Left renal pelvis (tissue), 4 donors: ENCODE measurements at regions not wholly inside any gene's neighbourhood (a gene's known extent, or its start where the extent isn't known, plus 50 kb on each side); places are given as distances from the start of the nearest gene placed in this dataset.
"Not testable (repeated sequence)": the region's sequence is repeated elsewhere in the genome, so short reads cannot be mapped to it uniquely, and the experiment has no call there.

ENCODE experiments used
- DNase-seq, 4 donors: peaks; one replicate each; pipeline ENCODE4 v3.0.0-alpha.2; 2013; ENCODE audit warnings: low read depth in 4 of 4, low spot score in 3 of 4

DNA sequence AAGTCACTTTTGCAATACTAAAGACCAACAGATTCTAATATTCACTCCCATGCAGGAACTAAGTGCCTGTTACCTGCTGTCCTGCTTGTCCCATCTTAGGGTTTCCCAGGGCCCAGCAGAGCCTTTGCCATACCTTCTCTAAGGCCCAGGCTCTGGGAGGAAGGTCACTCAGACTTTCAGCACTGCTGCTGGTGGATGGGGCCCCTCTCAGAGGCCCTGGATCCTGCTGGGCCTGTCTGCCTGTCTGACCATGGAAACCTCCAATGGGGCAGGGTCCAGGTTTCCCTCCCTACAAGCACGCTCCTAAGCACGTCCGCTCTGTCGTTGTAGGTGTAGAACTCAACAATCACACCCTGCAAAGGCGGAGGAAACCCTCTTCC, 75.1 kb downstream of the RRM2 start:
- no peak for DNase-seq

DNA sequence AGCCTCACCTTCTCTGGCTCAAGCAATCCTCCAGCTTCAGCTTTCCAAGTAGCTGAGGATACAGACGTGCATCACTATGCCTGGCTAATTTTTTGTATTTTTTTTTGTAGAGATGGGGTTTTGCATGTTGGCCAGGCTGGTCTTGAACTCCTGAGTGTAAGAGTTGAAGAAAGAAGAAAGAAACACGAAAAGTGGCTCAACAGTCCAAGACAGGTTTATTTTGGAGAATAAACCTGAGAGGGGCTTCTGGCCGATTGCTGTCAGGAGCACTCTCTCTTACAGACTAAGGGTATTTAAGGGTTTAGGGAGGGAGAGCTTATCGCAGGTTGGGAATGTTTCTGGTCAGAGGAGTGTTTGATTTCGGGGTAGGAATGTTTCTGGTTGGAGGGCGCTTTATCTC, 75.9 kb downstream of the RRM2 start:
- DNase-seq = not testable (repeated sequence)

DNA sequence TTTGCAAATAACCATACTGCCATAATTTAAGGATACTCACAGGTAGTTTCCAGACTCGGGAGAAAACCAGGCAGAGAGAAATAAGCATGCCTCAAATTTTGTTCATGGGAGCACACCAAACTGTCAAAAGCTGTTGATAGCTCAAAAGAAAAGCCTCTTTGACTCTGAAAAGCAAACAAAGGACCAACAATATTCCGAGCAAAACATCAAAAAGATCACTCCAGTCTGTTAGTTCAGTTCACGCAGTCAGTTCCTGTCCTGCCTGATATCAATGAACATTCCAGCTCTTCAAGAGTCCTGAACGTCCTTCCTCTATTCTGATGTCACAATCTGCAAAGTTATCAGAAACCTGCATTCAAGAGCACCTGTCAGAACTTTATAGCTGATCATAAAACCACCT, 78.7 kb downstream of the RRM2 start:
- DNase-seq = no peak

DNA sequence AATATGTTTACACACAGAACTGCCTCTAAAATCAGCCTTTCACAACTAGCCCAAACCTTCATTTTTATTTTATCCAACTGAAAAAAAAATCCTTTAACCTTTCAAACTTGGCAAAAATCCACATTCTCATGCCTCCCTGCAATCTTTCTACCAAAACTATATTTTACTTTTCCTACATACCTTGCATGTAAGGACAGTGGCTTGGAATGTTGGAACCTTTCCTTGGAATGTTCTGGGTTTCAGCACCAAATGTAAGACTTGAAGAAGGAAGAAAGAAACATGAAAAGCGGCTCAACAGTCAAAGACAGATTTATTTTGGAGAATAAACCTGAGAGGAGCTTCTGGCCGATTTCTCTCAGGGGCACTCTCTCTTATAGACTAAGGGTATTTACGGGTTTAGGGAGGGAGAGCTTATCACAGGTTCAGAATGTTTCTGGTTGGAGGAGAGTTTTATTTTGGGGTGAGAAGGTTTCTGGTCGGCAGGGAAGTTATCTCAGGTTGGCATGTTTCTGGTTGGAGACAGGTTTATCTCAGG, 79.7 kb downstream of the RRM2 start:
- no peak for DNase-seq

DNA sequence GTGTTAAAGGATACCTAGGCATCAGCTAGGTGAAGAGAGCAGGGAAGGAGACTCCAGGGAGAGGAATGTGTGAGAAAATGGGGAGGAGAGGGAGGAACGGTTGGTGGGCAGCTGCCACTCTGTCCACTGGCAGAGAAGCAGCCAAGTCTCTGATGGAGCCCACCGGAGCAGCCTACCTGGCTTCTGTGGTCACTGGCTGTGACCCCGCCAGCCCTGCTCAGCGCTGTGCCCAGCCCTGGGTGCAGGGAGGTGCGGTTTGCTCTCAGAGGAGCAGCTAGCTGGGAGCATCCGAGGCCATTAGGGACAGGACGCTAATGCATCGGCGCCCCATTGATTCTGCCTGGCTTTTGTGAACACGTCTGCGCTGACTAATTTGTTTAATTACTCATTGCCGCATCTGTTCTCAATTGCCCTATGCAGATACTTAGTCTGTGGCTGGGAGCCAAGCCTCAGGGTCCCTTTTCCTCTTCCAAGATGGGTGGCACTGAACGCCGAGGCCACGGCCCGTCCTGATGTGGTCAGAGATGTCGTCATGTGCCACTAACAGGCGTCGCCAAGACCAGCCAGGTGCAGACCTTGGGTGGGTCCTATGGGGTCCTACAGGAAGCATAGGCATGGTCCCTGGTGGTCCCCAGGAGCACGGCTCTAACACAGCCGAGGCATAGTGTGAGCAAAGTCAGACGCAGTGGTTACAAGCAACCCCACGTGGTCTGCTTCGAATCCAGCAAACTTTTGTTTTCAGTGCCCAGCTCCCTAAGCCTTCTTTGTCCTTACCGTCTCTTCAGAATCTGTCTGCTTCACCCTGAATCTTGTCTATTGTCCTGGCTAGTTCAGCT, 82.0 kb downstream of the RRM2 start:
- DNase-seq = no peak

DNA sequence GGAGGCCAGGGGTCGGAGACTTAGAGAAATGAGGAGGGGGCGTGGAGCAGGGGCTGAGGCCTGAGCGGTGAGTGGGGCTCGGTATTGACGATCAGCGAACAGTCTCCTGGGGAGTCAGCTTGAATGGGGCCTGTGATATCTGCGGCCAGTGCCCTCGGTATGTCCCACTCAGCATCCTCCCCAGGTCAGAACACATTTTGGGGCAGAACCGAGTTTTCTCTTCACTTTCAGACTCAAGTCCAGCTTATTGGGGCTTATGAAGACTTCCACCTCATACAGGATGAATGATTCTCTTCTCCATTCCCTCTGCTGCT, 82.6 kb downstream of the RRM2 start:
- no peak for DNase-seq

DNA sequence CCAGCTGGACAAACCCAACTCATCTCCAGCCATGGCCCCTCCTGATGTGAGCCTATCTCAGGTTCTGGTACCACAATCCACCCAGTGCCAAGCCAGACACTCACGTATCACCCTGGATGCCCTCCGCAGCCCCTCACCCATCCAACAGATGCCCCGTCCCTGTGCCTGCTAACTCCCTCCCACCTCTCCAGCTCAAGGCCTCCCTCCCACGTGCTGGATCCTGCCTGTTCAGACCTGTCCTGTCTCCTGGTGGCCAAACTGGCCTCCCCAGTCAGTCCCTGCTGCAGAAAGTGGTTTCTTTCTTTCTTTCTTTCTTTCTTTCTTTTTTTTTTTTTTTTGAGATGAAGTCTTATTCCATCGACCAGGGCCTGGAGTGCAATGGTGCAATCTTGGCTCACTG, 86.2 kb downstream of the RRM2 start:
- no peak for DNase-seq

DNA sequence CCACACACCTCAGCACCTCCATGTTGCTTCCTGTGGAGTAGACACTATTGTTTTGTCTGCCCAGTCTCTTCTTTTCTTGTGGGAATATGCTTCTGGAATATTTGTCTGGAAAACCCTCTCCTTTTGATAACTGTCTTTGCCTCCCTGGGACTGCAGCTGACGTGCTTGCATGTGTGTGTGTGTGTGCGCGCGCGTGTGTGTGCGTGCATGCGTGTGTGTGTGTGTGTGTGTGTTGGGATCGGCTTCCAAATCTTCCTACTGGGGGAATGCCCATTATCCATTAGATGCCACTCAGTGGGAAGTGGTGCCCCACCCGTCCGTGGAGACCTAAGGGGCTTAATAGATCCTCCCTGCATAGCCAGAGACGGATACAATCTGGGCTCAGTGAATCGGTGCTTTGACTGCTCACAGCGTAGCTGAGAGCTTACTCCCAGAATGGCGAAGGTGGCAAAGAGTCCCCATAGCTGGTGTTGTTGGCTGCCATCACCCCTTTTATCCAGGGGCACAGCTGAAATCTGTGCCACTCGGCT, 86.9 kb downstream of the RRM2 start:
- no peak for DNase-seq

DNA sequence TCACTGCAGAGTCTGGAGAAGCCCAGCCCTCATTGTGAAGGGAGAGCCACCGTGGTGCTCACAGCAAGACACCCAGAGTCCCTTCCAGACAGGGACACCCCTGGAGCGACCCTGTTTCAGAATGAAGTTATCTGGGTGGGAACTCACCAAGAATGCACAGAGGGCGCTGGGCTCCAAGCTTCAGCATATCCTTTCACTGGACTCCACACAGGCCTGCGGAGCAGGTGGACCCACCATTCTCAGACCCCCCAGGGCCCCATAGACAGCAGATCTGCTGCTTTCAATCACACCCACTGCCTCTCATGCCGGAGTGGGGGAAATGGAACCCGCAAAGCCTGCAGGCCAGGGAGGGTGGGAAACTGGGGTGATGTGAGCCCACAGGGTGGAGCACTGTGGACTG, 87.8 kb downstream of the RRM2 start:
- no peak for DNase-seq

DNA sequence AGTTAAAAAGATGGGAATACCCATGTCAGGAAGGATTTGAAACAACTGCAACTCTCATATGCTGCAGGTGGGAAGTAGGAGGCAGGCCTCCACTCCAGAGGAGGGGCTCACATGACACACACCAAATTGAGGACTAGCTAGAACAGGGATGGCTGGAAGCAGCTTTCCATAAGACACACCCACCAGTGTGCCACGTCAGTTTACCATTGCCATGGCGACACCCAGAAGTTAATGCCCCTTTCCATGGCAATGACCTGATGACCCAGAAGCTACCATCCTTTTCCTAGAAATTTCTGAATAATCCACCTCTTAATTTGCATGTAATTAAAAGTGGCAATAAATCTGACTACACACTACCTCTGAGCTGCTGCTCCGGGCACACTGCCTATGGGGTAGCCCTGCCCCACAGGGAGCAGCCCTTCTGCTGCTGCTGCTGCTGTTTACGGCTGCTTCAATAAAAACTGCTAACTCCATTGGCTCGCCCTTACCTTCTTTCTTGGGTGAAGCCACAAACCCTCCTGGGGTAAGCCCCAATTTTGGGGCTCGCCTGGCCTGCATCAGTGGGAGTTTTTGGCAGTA, 89.4 kb downstream of the RRM2 start:
- DNase-seq = no peak

DNA sequence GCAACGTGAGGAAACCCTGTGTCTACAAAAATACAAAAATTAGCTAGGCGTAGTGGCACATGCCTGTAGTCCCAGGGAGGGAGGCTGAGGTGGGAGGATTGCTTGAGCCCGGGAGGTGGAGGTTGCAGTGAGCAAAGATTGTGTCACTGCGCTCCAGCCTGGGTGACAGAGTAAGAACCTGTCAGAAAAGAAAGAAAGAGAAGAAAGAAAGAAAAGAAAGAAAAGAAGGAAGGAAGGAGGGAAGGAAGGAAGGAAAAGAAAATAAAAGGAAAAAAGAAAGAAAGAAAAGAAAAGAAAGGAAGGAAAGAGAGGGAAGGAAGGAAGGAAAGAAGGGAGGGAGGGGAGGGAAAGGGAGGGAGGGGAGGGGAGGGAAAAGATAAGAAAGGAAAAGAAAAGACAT, 89.9 kb upstream of the HPCAL1 start:
- DNase-seq = no peak

DNA sequence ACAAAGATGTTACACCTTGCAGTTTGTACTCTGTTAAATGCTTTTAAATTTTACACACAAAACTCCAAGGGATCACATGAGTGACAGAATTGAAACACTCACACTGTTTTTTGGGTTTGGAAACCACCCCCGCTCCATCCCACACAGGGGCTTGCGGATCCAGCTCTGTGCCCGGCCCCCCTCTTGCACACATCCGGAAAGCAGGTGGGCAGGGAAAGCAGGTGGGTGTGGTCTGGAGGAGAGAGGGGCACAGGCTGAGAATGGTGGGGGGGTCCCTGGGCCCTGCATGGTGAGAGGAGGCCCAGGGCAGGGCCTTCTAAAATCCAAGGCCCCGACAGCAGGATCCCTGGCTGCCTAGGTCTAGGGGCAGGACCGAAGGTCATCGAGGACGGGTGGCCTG, 88.5 kb upstream of the HPCAL1 start:
- DNase-seq = no peak

DNA sequence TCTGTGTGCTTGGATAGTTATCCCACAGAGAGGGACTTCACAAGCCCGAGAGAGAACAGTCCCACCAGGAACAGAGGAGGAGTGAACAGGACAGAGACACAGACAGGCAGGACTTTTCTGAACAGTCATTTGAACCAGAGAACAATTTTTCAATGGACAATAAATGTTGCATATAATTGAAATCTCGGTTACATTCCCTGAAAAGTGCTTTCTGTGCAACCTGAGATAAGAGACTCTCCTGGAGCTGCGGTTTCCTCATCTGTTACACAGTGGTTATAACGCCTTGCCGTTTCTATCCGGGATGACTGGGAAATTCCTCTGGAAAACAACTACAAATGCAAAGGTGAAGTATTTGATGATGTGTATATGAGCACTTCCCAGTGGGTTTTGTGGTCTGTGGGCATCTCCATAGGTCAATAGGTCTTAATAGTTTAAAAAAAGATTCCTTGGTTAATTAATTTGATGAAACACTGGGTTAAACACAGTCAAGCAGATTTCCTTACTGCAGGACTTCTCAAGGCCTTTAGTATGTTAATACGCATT, 87.2 kb upstream of the HPCAL1 start:
- DNase-seq = no peak

DNA sequence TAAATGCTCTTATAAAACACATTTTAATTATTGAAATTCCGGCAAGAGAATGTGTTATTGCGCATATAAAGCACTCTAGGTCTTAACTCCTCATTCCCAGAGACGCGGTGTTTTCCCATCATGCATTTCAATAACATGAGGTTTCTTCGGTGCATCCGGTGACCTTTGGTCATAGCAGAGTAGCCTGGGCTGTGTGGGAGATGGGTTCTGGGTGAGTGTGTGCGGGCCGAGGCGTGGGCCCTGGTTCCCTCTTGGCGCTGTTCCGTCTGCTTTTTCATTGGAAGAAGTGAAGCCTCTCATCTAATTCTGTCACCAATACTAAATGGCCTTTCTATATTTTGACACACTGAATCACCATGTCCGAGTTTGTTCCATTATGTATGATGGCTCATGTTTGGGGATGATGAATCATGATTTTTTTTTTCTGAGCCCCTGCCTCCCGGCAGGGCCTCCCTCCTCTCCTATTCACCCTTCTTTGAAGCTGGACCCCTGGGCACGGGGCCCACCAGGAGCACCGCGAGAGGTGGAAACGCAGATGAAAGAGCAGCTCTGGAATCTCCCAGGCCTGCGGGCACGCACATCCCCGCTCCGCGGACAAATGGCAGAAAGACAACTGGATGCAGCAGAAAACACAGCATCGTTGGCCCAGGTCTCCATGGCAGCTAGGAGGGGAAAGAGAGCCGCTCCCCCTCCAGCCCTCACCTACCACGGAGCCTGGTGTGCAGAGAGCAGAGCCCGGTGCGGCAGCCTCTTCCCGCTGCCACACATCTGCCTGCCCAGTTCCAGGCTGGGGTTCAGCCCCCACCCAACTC, 85.8 kb upstream of the HPCAL1 start:
- no peak for DNase-seq

DNA sequence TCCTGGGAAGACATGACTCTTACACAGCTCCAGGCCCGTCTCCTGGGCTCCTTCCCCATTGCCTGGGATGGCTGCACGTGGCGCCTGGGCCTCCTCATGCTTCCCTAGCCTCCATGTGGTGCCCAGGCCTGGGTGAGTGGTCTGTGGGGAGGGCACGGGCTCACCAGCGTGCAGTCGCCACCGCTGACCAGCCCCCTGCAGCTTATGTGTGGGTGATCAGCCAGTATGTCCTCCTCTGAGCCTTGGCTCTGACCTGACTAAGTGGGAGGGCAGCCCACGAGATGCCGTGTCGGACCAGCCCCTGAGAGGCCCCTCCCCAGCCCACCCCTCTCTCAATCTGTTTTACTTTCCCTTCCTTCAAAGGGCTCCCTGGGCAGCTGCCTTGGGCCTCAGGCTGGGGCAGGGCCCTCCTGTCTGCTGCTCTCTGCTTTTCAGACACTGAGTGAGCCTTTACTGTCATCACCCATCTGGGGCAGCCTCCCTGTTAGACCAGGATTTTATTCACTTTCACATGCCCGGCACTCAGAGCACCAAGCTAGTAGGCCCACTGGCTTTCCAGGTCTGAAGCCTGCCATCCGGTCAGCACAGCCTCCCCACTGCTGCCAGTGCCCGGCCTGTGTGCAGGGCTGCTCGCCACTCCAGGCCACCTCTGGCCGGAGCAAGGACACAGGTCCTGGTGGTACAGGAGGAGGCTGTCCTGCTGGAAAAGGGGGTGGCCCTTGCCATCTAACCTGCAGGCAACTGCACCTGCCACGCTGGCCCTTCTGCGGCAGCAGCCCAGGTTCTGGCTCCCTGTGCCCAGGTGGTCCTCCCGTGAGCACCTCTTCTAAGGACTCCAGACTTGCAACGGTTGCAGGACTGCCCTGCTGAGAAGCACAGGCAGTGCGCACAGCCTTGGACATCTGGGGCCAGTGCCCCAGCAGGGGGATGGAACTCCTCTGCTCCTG, 84.9 kb upstream of the HPCAL1 start:
- DNase-seq = no peak

DNA sequence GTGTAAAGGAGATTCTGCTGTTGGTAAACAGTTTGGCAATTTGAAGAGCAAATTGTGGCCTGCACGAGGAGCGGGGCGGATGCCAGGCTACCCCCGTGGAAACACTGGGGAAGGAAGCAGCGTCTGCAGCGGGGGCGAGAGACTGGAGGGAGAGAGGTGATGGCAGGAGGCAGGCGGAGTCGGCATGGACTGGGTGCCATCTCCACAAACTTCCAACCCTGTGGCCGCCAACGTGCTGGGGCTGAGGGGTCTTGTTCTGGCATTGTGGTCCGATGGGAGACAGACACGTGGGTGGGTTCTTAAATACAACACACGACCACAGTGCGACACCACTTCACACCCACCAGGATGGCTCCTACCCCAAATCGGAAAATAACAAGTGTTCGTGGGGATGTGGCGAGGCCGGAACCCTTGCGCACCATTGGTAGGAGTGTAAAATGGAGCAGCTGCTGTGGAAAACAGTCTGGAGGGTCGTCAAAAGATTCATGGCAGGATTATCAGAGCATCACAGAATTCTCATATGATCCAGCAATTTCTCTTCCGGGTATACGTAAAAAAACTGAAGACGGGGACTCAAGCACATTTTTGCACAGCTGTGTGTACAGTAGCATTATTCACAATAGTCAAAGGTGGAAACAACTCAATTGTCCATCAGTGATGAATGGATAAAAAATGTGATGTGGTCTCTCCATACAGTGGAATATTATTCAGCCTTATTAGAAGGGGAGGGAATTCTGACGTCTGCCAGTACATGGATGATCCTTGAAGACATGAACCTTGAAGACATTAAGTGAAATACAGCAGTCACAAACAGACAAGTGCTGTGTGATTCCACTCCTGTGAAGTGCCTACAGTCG, 82.4 kb upstream of the HPCAL1 start:
- DNase-seq = no peak

DNA sequence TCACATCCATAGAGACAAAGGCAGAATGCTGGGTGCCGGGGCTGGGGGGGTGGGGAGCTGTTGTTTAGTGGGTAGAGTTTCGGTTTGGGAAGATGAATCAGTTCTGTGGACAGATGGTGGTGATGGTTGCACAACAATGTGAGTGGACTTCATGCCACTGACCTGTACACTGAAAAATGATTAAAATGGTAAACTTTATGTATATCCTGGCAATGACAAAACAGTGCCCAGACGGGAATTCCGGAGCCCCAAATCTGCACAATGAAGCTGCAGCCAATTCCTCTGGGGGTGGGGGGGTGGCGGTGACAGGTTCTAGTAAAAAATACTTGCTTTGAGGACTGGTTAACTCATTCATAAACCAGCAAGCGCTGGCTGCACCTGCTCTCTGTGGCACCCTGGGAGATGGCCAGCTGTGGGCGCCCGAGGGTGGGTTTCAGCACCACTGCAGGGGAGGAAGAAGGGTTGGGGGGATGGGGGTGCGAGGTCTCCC, 81.8 kb upstream of the HPCAL1 start:
- DNase-seq = no peak

DNA sequence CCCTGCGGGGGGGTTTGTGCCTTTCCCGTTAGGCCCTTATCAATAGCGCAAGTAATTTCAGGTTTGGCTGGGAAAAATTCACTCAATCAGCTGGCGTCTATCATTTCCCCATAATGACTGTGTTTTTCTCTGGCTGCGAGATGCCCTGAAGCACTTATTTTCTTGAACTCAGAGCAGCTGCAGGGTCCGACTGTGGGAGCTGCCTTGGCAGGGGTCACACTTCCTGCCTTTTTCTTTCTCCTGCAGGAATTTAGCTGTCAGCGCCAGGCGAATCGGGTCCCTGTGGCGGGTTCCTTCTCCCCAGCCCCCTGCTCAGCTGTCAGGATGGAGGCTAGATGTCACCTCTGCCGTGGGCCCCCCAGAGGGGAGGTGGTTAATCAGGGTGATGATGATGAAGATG, 81.3 kb upstream of the HPCAL1 start:
- no peak for DNase-seq
